Stimulated activated CD4-positive, alpha-beta T cell treated with anti-CD3 and anti-CD28 coated beads, Interleukin-1b, Interleukin-23, amount 100 ng/mL, for 4 hours (primary cell): ENCODE measurements at regions not wholly inside any gene's neighbourhood (a gene's known extent, or its start where the extent isn't known, plus 50 kb on each side); places are given as distances from the start of the nearest gene placed in this dataset.

Source experiments
- DNase-seq, 2 donors: peaks; one replicate each; pipeline ENCODE4 v3.0.0-alpha.2; 2020; ENCODE audit warnings: low read depth in 2 of 2

DNA sequence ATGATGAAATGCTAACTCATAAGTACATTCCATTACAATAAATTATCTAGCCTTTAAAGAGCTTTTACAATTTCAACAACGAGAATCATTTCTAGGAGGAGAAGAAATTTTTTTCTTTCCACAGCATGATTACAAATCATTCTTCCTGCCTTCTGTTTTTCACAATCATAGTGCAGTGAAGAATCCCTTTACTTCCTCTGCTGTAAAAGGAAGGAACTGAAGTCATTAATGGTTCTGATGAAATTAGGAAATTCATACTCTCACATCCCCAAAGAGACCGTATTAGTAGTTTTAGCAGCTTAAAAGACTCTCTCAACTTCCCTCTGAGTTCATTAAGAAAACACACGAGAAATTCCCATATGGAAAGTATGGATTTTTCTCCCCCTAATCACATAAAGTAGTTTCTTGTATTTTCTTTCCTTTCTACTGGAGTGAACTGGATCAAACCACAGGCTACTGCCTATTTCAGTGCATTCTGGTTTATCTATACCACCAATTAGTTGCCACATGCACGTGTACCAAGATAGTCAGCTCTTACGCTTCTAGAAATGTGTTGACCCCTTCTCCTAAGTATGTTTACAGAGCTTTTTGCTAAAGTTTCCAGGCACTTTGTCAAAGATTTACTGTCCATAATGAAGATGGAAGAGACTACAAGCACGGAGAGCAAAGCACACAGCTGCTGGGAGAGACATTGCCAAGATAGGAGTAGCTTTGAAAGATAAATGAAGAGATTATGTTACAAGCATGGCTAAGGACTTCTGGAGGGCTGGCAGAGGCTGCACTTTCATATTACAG lies 58.9 kb upstream of the KITLG start:
- DNase-seq: no peak

- DNase-seq: no peak
Observed at GRCh38 chr12:88638388-88638787, 58.1 kb upstream of the KITLG start.

GRCh38 chr12:88634008-88634407 lies 53.7 kb upstream of the KITLG start:
- no peak for DNase-seq

GRCh38 chr12:88633312-88633711 lies 53.0 kb upstream of the KITLG start:
- no peak for DNase-seq

- DNase-seq: no peak
Observed at GRCh38 chr12:88630561-88630960, 50.3 kb upstream of the KITLG start.
